HG03565 (cell line): ENCODE measurements at regions not wholly inside any gene's neighbourhood (a gene's known extent, or its start where the extent isn't known, plus 50 kb on each side); places are given as distances from the start of the nearest gene placed in this dataset.

ENCODE experiments used
- ATAC-seq: cut with Tn5 transposase; IDR thresholded peaks from one replicate; pipeline ENCODE4 v1.9.1; 2021; ENCODE audit warnings: mild to moderate bottlenecking, moderate library complexity; ENCODE audit not compliant: unreplicated experiment

GRCh38 chr5:17157916-17158529 is 59.4 kb upstream of the BASP1 start:
- ATAC-seq, result no peak

- no peak for ATAC-seq
These were observed 56.7 kb upstream of the BASP1 start for GRCh38 chr5:17160756-17161040.

- ATAC-seq, result no peak
These were observed 55.8 kb upstream of the BASP1 start for GRCh38 chr5:17161662-17162061.

GRCh38 chr5:17163221-17163620 is 54.2 kb upstream of the BASP1 start:
- ATAC-seq, result no peak

- ATAC-seq, result no peak
These were observed 50.1 kb upstream of the BASP1 start for GRCh38 chr5:17167171-17167891.
